CD14-positive monocyte (primary cell): ENCODE measurements at regions not wholly inside any gene's neighbourhood (a gene's known extent, or its start where the extent isn't known, plus 50 kb on each side); places are given as distances from the start of the nearest gene placed in this dataset.

Experiments
- DNase-seq, 3 donors: peaks; one replicate each; pipeline ENCODE4 v3.0.0-alpha.2; 2011 to 2022
- H2AFZ ChIP-seq: 2 replicates; pipeline ENCODE4 v1.6.0; 2012; ENCODE audit warnings: mild to moderate bottlenecking, low read depth, low read length, inconsistent platforms; ENCODE audit not compliant: insufficient read depth, poor library complexity, severe bottlenecking
- H3K27ac ChIP-seq, 2 donors: 1 replicate in 1 of 2; 2 replicates in 1 of 2; pipeline ENCODE4 v1.5.1; 2012 to 2013; ENCODE audit warnings: low read length in 2 of 2, control low read depth in 1 of 2, inconsistent platforms in 1 of 2, low read depth in 1 of 2, mild to moderate bottlenecking in 1 of 2
- H3K27me3 ChIP-seq, 2 donors: one replicate each; pipeline versions ENCODE4 v1.6.0 to v1.6.1; 2011 to 2013; ENCODE audit warnings: low read length in 2 of 2; ENCODE audit not compliant: control insufficient read depth in 2 of 2, insufficient read depth in 2 of 2
- H3K36me3 ChIP-seq, 2 donors: replicated peaks in 1 of 2; 1 replicate in 1 of 2; 2 replicates in 1 of 2; pipeline versions ENCODE4 v1.5.1 to v1.6.1; 2012 to 2013; ENCODE audit warnings: low read length in 2 of 2, control low read depth in 1 of 2, inconsistent platforms in 1 of 2, mild to moderate bottlenecking in 1 of 2; ENCODE audit not compliant: insufficient read depth in 2 of 2, control insufficient read depth in 1 of 2
- H3K4me1 ChIP-seq, 2 donors: 1 replicate in 1 of 2; 2 replicates in 1 of 2; pipeline versions ENCODE4 v1.5.1 to v1.6.1; 2012 to 2013; ENCODE audit warnings: low read length in 2 of 2, control low read depth in 1 of 2, inconsistent platforms in 1 of 2, mild to moderate bottlenecking in 1 of 2, moderate library complexity in 1 of 2; ENCODE audit not compliant: insufficient read depth in 2 of 2, control insufficient read depth in 1 of 2
- H3K4me2 ChIP-seq: replicated peaks from 2 replicates; pipeline ENCODE3; 2012; ENCODE audit warnings: low read length, moderate library complexity, mild to moderate bottlenecking; ENCODE audit not compliant: poor library complexity, severe bottlenecking; ENCODE audit errors: extremely low read depth
- H3K4me3 ChIP-seq, 3 experiments: fragments of 200-600 bp in 1 of 3; sonication (generic) in 1 of 3; replicated peaks in 1 of 3; 1 replicate in 2 of 3; 2 replicates in 1 of 3; pipeline ENCODE4 v1.5.1; 2011 to 2013; ENCODE audit warnings: low read length in 3 of 3, mild to moderate bottlenecking in 3 of 3, control low read depth in 2 of 3, low read depth in 2 of 3, inconsistent platforms in 1 of 3, moderate library complexity in 1 of 3
- H3K79me2 ChIP-seq: 2 replicates; pipeline ENCODE4 v1.6.0; 2012; ENCODE audit warnings: mild to moderate bottlenecking, control low read depth, inconsistent platforms, low read length, moderate library complexity; ENCODE audit not compliant: insufficient read depth
- H3K9ac ChIP-seq: 2 replicates; pipeline ENCODE4 v1.6.0; 2017; ENCODE audit warnings: low read length, mild to moderate bottlenecking; ENCODE audit not compliant: insufficient read depth, poor library complexity, severe bottlenecking
- H3K9me3 ChIP-seq, 2 donors: replicated peaks in 1 of 2; 1 replicate in 1 of 2; 2 replicates in 1 of 2; pipeline versions ENCODE4 v1.5.1 to v1.6.1; 2012 to 2013; ENCODE audit warnings: low read length in 2 of 2, control low read depth in 1 of 2; ENCODE audit not compliant: control insufficient read depth in 1 of 2, insufficient read depth in 1 of 2
- H4K20me1 ChIP-seq: 2 replicates; pipeline ENCODE4 v1.6.0; 2012; ENCODE audit warnings: mild to moderate bottlenecking, low read length, control low read depth, moderate library complexity; ENCODE audit not compliant: insufficient read depth
- H3K27ac Mint-ChIP-seq, 7 donors: one replicate each; pipeline ENCODE4 v1.8.0; 2020; ENCODE audit warnings: mild to moderate bottlenecking in 7 of 7, mixed read lengths in 7 of 7, moderate library complexity in 6 of 7, inconsistent platforms in 2 of 7
- H3K27me3 Mint-ChIP-seq, 3 donors: one replicate each; pipeline ENCODE4 v1.8.0; 2021 to 2022; ENCODE audit warnings: low read depth in 3 of 3, mild to moderate bottlenecking in 3 of 3, mixed read lengths in 3 of 3, moderate library complexity in 3 of 3, inconsistent platforms in 1 of 3
- H3K36me3 Mint-ChIP-seq, 2 donors: one replicate each; pipeline ENCODE4 v1.8.0; 2020; ENCODE audit warnings: mixed read lengths in 2 of 2, inconsistent platforms in 1 of 2, mild to moderate bottlenecking in 1 of 2
- H3K4me1 Mint-ChIP-seq: one replicate; pipeline ENCODE4 v1.8.0; 2020; ENCODE audit warnings: mild to moderate bottlenecking, mixed read lengths
- H3K4me3 Mint-ChIP-seq, 2 donors: one replicate each; pipeline ENCODE4 v1.8.0; 2020; ENCODE audit warnings: mild to moderate bottlenecking in 2 of 2, mixed read lengths in 2 of 2, moderate library complexity in 1 of 2
- H3K9me3 Mint-ChIP-seq, 7 donors: one replicate each; pipeline ENCODE4 v1.8.0; 2020 to 2022; ENCODE audit warnings: mixed read lengths in 7 of 7, mild to moderate bottlenecking in 6 of 7, moderate library complexity in 6 of 7, inconsistent platforms in 2 of 7
- CTCF ChIP-seq: fragments of 200-600 bp; IDR thresholded peaks from one replicate; pipeline ENCODE4 v1.8.0; 2022; ENCODE audit warnings: antibody characterized with exemption, mild to moderate bottlenecking
- WGBS: methylation state at CpG from one replicate; pipeline ENCODE4 v1.1.5; 2013; ENCODE audit warnings: missing lambda C conversion rate; ENCODE audit not compliant: insufficient coverage; 5-methylcytosine and 5-hydroxymethylcytosine counted together
- intact Hi-C, 2 donors: fragments of 100-400 bp; cut with micrococcal nuclease; formaldehyde crosslinking; loops; one replicate each; pipeline versions ENCODE4 v1.15.0 to v1.15.1; 2023

- intact Hi-C loops = no loop called here
- no peak for TF ChIP-seq CTCF
- no peak for DNase-seq
- Histone ChIP-seq H3K9ac (no peak overlapping the region), H3K4me1 (no peaks in the 10 kb centered on the region), H3K4me3 (no peak overlapping the region), H3K27me3 (no peaks in the 10 kb centered on the region), H3K36me3 (no peaks in the 10 kb centered on the region), H2AFZ (no peak overlapping the region), H3K79me2 (no peaks in the 10 kb centered on the region), H4K20me1 (no peaks in the 10 kb centered on the region), H3K4me2 (no peak overlapping the region), H3K9me3 (peaks cover 0 to 4% of the 10 kb centered on the region in 2 donors), H3K27ac (no peak overlapping the region)
- Mint-ChIP-seq H3K9me3 (peaks cover 0 to 8% (median 0%) of the 10 kb centered on the region in 7 donors), H3K36me3 (no peaks in the 10 kb centered on the region), H3K4me1 (no peaks in the 10 kb centered on the region), H3K27me3 (no peaks in the 10 kb centered on the region), H3K27ac (no peak overlapping the region), H3K4me3 (no peak overlapping the region)
- no CpG with 5 or more reads among the region's 2 CpGs for WGBS
Observed at GRCh38 chr3:180416111-180416594, 185.8 kb upstream of the TTC14 start.

- intact Hi-C loops = no loop called here
- DNase-seq = no peak
- Histone ChIP-seq H3K79me2 (no peaks in the 10 kb centered on the region), H2AFZ (no peak overlapping the region), H3K9me3 (no peaks in the 10 kb centered on the region), H3K27me3 (no peaks in the 10 kb centered on the region), H3K9ac (no peak overlapping the region), H3K27ac (no peak overlapping the region), H3K4me3 (no peak overlapping the region), H3K4me2 (no peak overlapping the region), H3K36me3 (no peaks in the 10 kb centered on the region), H4K20me1 (no peaks in the 10 kb centered on the region), H3K4me1 (no peaks in the 10 kb centered on the region)
- Mint-ChIP-seq H3K9me3 (peaks cover 0 to 6% (median 0%) of the 10 kb centered on the region in 7 donors), H3K36me3 (no peaks in the 10 kb centered on the region), H3K4me1 (no peaks in the 10 kb centered on the region), H3K4me3 (no peak overlapping the region), H3K27ac (no peak overlapping the region), H3K27me3 (no peaks in the 10 kb centered on the region)
- no peak for TF ChIP-seq CTCF
Observed at GRCh38 chr3:180417241-180417640, 184.7 kb upstream of the TTC14 start.
